ENCODE measurements at regions not wholly inside any gene's neighbourhood (a gene's known extent, or its start where the extent isn't known, plus 50 kb on each side); places are given as distances from the start of the nearest gene placed in this dataset.

- Histone ChIP-seq H3K4me2 (ENCODE audit: low read length) (no peak overlapping the region), H3K9me3 (ENCODE audit: low read length) (no peaks in the 10 kb centered on the region), H3F3A (ENCODE audit: insufficient read depth, low read length) (no peaks in the 10 kb centered on the region), H3K27me3 (ENCODE audit: insufficient read depth, low read length) (no peaks in the 10 kb centered on the region), H3K4me1 (ENCODE audit: insufficient read depth, low read length, severe bottlenecking) (no peaks in the 10 kb centered on the region), H3K79me2 (ENCODE audit: insufficient read depth, low read length) (no peaks in the 10 kb centered on the region), H2AFZ (ENCODE audit: low read length) (no peak overlapping the region), H3K36me3 (ENCODE audit: insufficient read depth, low read length) (no peaks in the 10 kb centered on the region), H3K27ac (ENCODE audit: low read depth, low read length, poor library complexity, severe bottlenecking) (no peak overlapping the region), H3K9me2 (ENCODE audit: low read depth, low read length) (no peaks in the 10 kb centered on the region), H3K4me3 (ENCODE audit: low read depth, low read length, poor library complexity, severe bottlenecking) (no peak overlapping the region), H4K20me1 (ENCODE audit: insufficient read depth, low read length) (no peaks in the 10 kb centered on the region), H3K9ac (ENCODE audit: low read length) (no peak overlapping the region)
- TF ChIP-seq CTCF (IDR thresholded peaks at IDR 0.05; ENCODE audit: low read length), result no peak
- TF ChIP-seq EZH2 (IDR thresholded peaks at IDR 0.05; ENCODE audit: borderline replicate concordance, low read length), result no peak
Measured at GRCh38 chr20:4550740-4551139, 135.5 kb upstream of the PRNP start.

GRCh38 chr20:4549711-4550259 lies 136.5 kb upstream of the PRNP start:
- Histone ChIP-seq H3K4me2 (ENCODE audit: low read length) (no peak overlapping the region), H3K9me3 (ENCODE audit: low read length) (no peaks in the 10 kb centered on the region), H3K36me3 (ENCODE audit: insufficient read depth, low read length) (no peaks in the 10 kb centered on the region), H3K4me3 (ENCODE audit: low read depth, low read length, poor library complexity, severe bottlenecking) (no peak overlapping the region), H3K27ac (ENCODE audit: low read depth, low read length, poor library complexity, severe bottlenecking) (no peak overlapping the region), H3K27me3 (ENCODE audit: insufficient read depth, low read length) (no peaks in the 10 kb centered on the region), H4K20me1 (ENCODE audit: insufficient read depth, low read length) (no peaks in the 10 kb centered on the region), H3K9me2 (ENCODE audit: low read depth, low read length) (no peaks in the 10 kb centered on the region), H3F3A (ENCODE audit: insufficient read depth, low read length) (no peaks in the 10 kb centered on the region), H3K79me2 (ENCODE audit: insufficient read depth, low read length) (no peaks in the 10 kb centered on the region), H3K9ac (ENCODE audit: low read length) (no peak overlapping the region), H3K4me1 (ENCODE audit: insufficient read depth, low read length, severe bottlenecking) (no peaks in the 10 kb centered on the region), H2AFZ (ENCODE audit: low read length) (no peak overlapping the region)
- no peak for TF ChIP-seq EZH2 (IDR thresholded peaks at IDR 0.05; ENCODE audit: borderline replicate concordance, low read length)
- no peak for TF ChIP-seq CTCF (IDR thresholded peaks at IDR 0.05; ENCODE audit: low read length)

- Histone ChIP-seq H3K27me3 (ENCODE audit: insufficient read depth, low read length) (no peaks in the 10 kb centered on the region), H3K79me2 (ENCODE audit: insufficient read depth, low read length) (no peaks in the 10 kb centered on the region), H3K9me3 (ENCODE audit: low read length) (no peaks in the 10 kb centered on the region), H4K20me1 (ENCODE audit: insufficient read depth, low read length) (no peaks in the 10 kb centered on the region), H3K4me1 (ENCODE audit: insufficient read depth, low read length, severe bottlenecking) (no peaks in the 10 kb centered on the region), H3K9ac (ENCODE audit: low read length) (no peak overlapping the region), H3K4me2 (ENCODE audit: low read length) (no peak overlapping the region), H2AFZ (ENCODE audit: low read length) (no peak overlapping the region), H3K27ac (ENCODE audit: low read depth, low read length, poor library complexity, severe bottlenecking) (no peak overlapping the region), H3K4me3 (ENCODE audit: low read depth, low read length, poor library complexity, severe bottlenecking) (no peak overlapping the region), H3K9me2 (ENCODE audit: low read depth, low read length) (no peaks in the 10 kb centered on the region), H3F3A (ENCODE audit: insufficient read depth, low read length) (no peaks in the 10 kb centered on the region), H3K36me3 (ENCODE audit: insufficient read depth, low read length) (no peaks in the 10 kb centered on the region)
- TF ChIP-seq CTCF (IDR thresholded peaks at IDR 0.05; ENCODE audit: low read length) (no peak), EZH2 (IDR thresholded peaks at IDR 0.05; ENCODE audit: borderline replicate concordance, low read length) (no peak)
Measured at GRCh38 chr20:4548552-4548951, 137.7 kb upstream of the PRNP start.
